SK-N-SH (cell line): ENCODE measurements at regions not wholly inside any gene's neighbourhood (a gene's known extent, or its start where the extent isn't known, plus 50 kb on each side); places are given as distances from the start of the nearest gene placed in this dataset.

Experiments used
- CTCF ChIA-PET: fragments of 300-600, 350-600 bp; formaldehyde crosslinking; extraction: SDS; loops from one replicate; lab custom pipeline; 2021; lab: Yijun Ruan, JAX
- POLR2A ChIA-PET: fragments of 350-600 bp; sonication (Branson Sonifier 250); formaldehyde crosslinking; extraction: SDS; loops from one replicate; lab custom pipeline; 2020; ENCODE audit warnings: antibody characterized with exemption, inconsistent platforms; lab: Yijun Ruan, JAX
- DNase-seq: peaks from one replicate; pipeline ENCODE4 v3.0.0; 2012
- H2AFZ ChIP-seq: fragments of 200-600 bp; sonication (generic); 2 replicates; pipeline ENCODE4 v1.8.1; 2016; ENCODE audit warnings: antibody characterized with exemption, mild to moderate bottlenecking, low read depth
- H3F3A ChIP-seq: fragments of 200-600 bp; sonication (generic); replicated peaks from 2 replicates; pipeline ENCODE3; 2016; ENCODE audit warnings: antibody characterized with exemption, mild to moderate bottlenecking; ENCODE audit not compliant: insufficient read depth
- H3K27ac ChIP-seq, 2 experiments: fragments of 200-500 bp in 1 of 2; fragments of 200-600 bp in 1 of 2; sonication (Bioruptor generic) in 1 of 2; sonication (generic), shearing (Covaris generic) in 1 of 2; 2 replicates each; pipeline versions ENCODE4 v1.5.1 to v1.6.1; 2014 to 2016; ENCODE audit warnings: low read depth in 2 of 2, inconsistent platforms in 1 of 2, low read length in 1 of 2, mild to moderate bottlenecking in 1 of 2, mixed read lengths in 1 of 2
- H3K27me3 ChIP-seq: fragments of 200-600 bp; sonication (generic), shearing (Covaris generic); 2 replicates; pipeline ENCODE4 v1.6.1; 2016; ENCODE audit warnings: mixed run types; ENCODE audit not compliant: insufficient read depth
- H3K36me3 ChIP-seq, 2 experiments: fragments of 200-500 bp in 1 of 2; fragments of 200-600 bp in 1 of 2; sonication (Bioruptor generic) in 1 of 2; sonication (generic) in 1 of 2; replicated peaks in 1 of 2; 2 replicates each; pipeline versions ENCODE3 to v1.5.1; 2014 to 2016; ENCODE audit warnings: low read length in 1 of 2, mild to moderate bottlenecking in 1 of 2; ENCODE audit not compliant: insufficient read depth in 2 of 2, control insufficient read depth in 1 of 2
- H3K4me1 ChIP-seq, 2 experiments: fragments of 200-500 bp in 1 of 2; fragments of 200-600 bp in 1 of 2; sonication (Bioruptor generic) in 1 of 2; sonication (generic), shearing (Covaris generic) in 1 of 2; 2 replicates each; pipeline versions ENCODE4 v1.5.1 to v1.6.1; 2014 to 2016; ENCODE audit warnings: low read depth in 1 of 2, low read length in 1 of 2, mixed run types in 1 of 2; ENCODE audit not compliant: insufficient read depth in 2 of 2, control insufficient read depth in 1 of 2
- H3K4me2 ChIP-seq: fragments of 200-600 bp; sonication (generic), shearing (Covaris generic); 2 replicates; pipeline ENCODE4 v1.6.1; 2017; ENCODE audit warnings: mixed run types
- H3K4me3 ChIP-seq, 2 experiments: fragments of 200-500 bp in 1 of 2; fragments of 200-600 bp in 1 of 2; sonication (Bioruptor generic) in 1 of 2; sonication (generic), shearing (Covaris generic) in 1 of 2; 2 replicates each; pipeline versions ENCODE4 v1.5.1 to v1.8.1; 2014 to 2016; ENCODE audit warnings: low read depth in 2 of 2, inconsistent platforms in 1 of 2, low read length in 1 of 2, mild to moderate bottlenecking in 1 of 2, mixed read lengths in 1 of 2, moderate library complexity in 1 of 2
- H3K79me2 ChIP-seq: fragments of 200-600 bp; sonication (generic); 2 replicates; pipeline ENCODE4 v1.8.1; 2017; ENCODE audit warnings: mild to moderate bottlenecking; ENCODE audit not compliant: insufficient read depth
- H3K9ac ChIP-seq: fragments of 200-600 bp; sonication (generic); 2 replicates; pipeline ENCODE4 v1.6.1; 2017; ENCODE audit warnings: mixed run types
- H3K9me2 ChIP-seq: fragments of 200-600 bp; sonication (generic); 2 replicates; pipeline ENCODE4 v1.6.1; 2017; ENCODE audit warnings: mixed run types
- H3K9me3 ChIP-seq: fragments of 200-600 bp; sonication (generic); 2 replicates; pipeline ENCODE4 v1.6.1; 2017; ENCODE audit warnings: mixed run types, mild to moderate bottlenecking, moderate library complexity
- H4K20me1 ChIP-seq: fragments of 200-600 bp; sonication (generic); 2 replicates; pipeline ENCODE4 v1.6.1; 2017; ENCODE audit warnings: mild to moderate bottlenecking, mixed run types; ENCODE audit not compliant: insufficient read depth
- CHD2 ChIP-seq: fragments of 150-350 bp; IDR thresholded peaks from 2 replicates; pipeline ENCODE4 v1.6.1; 2018; ENCODE audit warnings: low read length; ENCODE audit not compliant: partially characterized antibody
- EZH2phosphoT487 ChIP-seq: fragments of 200-600 bp; sonication (generic); IDR thresholded peaks from 2 replicates; pipeline ENCODE4 v1.6.1; 2017; ENCODE audit warnings: low read depth, mixed run types, mild to moderate bottlenecking, antibody characterized with exemption, moderate library complexity, borderline replicate concordance
- FOSL2 ChIP-seq: IDR thresholded peaks from 2 replicates; pipeline ENCODE4 v1.4.0; 2012; ENCODE audit warnings: low read depth, mild to moderate bottlenecking, moderate library complexity, borderline replicate concordance
- FOXJ3 ChIP-seq: sonication (generic); formaldehyde crosslinking; IDR thresholded peaks from 2 replicates; pipeline ENCODE4 v1.5.1; 2020; ENCODE audit warnings: mild to moderate bottlenecking, missing genetic modification reagents
- GABPA ChIP-seq: IDR thresholded peaks from 2 replicates; pipeline ENCODE4 v1.4.0; 2012; ENCODE audit warnings: low read depth, mild to moderate bottlenecking
- GATA2 ChIP-seq: sonication (generic); formaldehyde crosslinking; IDR thresholded peaks from 2 replicates; pipeline ENCODE4 v1.5.0; 2020; ENCODE audit warnings: mild to moderate bottlenecking, missing genetic modification reagents
- JUND ChIP-seq: IDR thresholded peaks from 2 replicates; pipeline ENCODE4 v1.4.0; 2012
- MEF2A ChIP-seq: IDR thresholded peaks from 2 replicates; pipeline ENCODE4 v1.4.0; 2012; ENCODE audit warnings: low read depth, borderline replicate concordance
- RCOR1 ChIP-seq: fragments of 150-350 bp; IDR thresholded peaks from 2 replicates; pipeline ENCODE4 v1.6.1; 2017; ENCODE audit warnings: antibody characterized with exemption, low read length
- RFX5 ChIP-seq: IDR thresholded peaks from 2 replicates; pipeline ENCODE4 v1.6.1; 2012; ENCODE audit warnings: mild to moderate bottlenecking, improper control_type of control experiment, low read length
- SMC3 ChIP-seq: IDR thresholded peaks from 2 replicates; pipeline ENCODE4 v1.6.1; 2012; ENCODE audit warnings: low read depth, low read length, improper control_type of control experiment
- TAF1 ChIP-seq: IDR thresholded peaks from 2 replicates; pipeline ENCODE4 v1.6.1; 2012; ENCODE audit warnings: low read depth, mild to moderate bottlenecking, low read length, moderate library complexity, borderline replicate concordance
- USF2 ChIP-seq: fragments of 150-350 bp; IDR thresholded peaks from 2 replicates; pipeline ENCODE4 v1.6.1; 2017; ENCODE audit warnings: antibody characterized with exemption, low read length, low read depth, borderline replicate concordance
- WGBS: methylation state at CpG from one replicate; pipeline ENCODE4 v1.1.6; 2017; ENCODE audit warnings: low lambda C conversion rate; 5-methylcytosine and 5-hydroxymethylcytosine counted together
- TF ChIP-seq, protein P1 (sequence below): IDR thresholded peaks from 2 replicates; pipeline ENCODE4 v1.4.0; 2012; ENCODE audit warnings: low read depth, borderline replicate concordance
- TF ChIP-seq, protein P2 (sequence below): IDR thresholded peaks from 2 replicates; pipeline ENCODE4; 2012

GRCh38 chr22:49103314-49104059 is 724.2 kb downstream of the BRD1 start:
- peak; percentile 73 for DNase-seq
- no peaks in the 10 kb centered on the region for H4K20me1 ChIP-seq
- no peaks in the 10 kb centered on the region for H3K9me3 ChIP-seq
- H3K36me3 ChIP-seq: no peaks in the 10 kb centered on the region
- H3K4me2 ChIP-seq: no peak overlapping the region
- no peak overlapping the region for H3K4me3 ChIP-seq
- H3K9ac ChIP-seq: no peak overlapping the region
- peaks cover 0 to 29% of the 10 kb centered on the region in 2 experiments; a peak in 1 of 4 replicates for H3K4me1 ChIP-seq
- CTCF ChIA-PET: no interaction called here
- peaks cover 5% of the 10 kb centered on the region; the same call in 1 of the 2 replicates for H3K27me3 ChIP-seq
- H3K27ac ChIP-seq: peak overlapping the region in 1 of 2 experiments; percentile 58; a peak in 2 of 4 replicates
- POLR2A ChIA-PET: no interaction called here
- no peak overlapping the region for H2AFZ ChIP-seq
- WGBS: 13% methylated on average over 15 of the region's 15 CpGs
- no peaks in the 10 kb centered on the region for H3K9me2 ChIP-seq
- TF ChIP-seq FOSL2 (no peak), EZH2phosphoT487 (no peak), GATA2 (no peak), USF2 (no peak), MEF2A (no peak)
- H3K79me2 ChIP-seq: no peaks in the 10 kb centered on the region
- H3F3A ChIP-seq: no peaks in the 10 kb centered on the region

DNA sequence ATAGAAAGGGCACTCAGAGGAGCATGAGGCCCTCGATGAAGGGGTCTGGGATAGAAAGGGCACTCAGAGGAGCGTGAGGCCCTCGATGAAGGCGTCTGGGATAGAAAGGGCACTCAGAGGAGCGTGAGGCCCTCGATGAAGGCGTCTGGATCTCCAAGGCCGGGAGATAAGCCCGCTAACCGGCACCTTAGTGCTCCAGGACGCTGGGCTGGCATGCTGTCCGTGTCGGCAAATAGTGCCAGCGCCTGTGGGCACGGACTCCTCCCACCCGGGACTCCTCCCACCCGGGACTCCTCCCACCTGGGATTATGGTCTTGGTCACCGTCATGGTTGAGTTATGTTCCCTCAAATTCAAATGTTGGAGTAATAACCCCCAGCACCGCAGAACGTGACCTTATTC is 725.3 kb downstream of the BRD1 start:
- no peaks in the 10 kb centered on the region for H3K36me3 ChIP-seq
- peaks cover 0 to 27% of the 10 kb centered on the region in 2 experiments; a peak in 1 of 4 replicates for H3K4me1 ChIP-seq
- no peaks in the 10 kb centered on the region for H3F3A ChIP-seq
- TF ChIP-seq RFX5 (no peak), FOXJ3 (no peak)
- H3K4me3 ChIP-seq: no peak overlapping the region
- H3K4me2 ChIP-seq: no peak overlapping the region
- DNase-seq: no peak
- no peaks in the 10 kb centered on the region for H3K79me2 ChIP-seq
- H3K9me3 ChIP-seq: no peaks in the 10 kb centered on the region
- H3K27me3 ChIP-seq: peaks cover 5% of the 10 kb centered on the region; the same call in 1 of the 2 replicates
- H3K27ac ChIP-seq: no peak overlapping the region; a peak in 1 of 4 replicates
- H3K9me2 ChIP-seq: no peaks in the 10 kb centered on the region
- no peak overlapping the region for H3K9ac ChIP-seq
- 38% methylated on average over 17 of the region's 20 CpGs for WGBS
- no peaks in the 10 kb centered on the region for H4K20me1 ChIP-seq
- no peak overlapping the region for H2AFZ ChIP-seq
- ChIA-PET CTCF (no interaction called here), POLR2A (no interaction called here)

DNA sequence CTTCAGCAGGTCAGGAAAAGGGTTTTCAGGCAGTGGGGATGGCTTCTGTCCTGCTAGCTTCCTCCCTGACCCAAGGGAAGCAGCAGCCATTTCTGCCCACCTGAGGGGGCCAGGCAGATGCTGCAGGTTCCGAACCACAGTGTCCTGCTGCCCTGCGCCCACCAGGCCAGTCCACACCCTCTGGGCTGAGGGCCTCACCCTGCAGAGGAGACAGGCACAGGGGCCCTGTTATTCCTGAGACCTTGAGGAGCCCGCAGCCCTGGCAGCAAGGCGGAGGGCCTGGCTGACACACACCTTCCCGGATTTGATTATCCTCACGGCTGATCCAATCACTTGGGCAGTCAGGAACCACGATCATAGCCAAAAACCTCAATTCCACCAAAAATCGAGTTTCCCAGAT is 725.8 kb downstream of the BRD1 start:
- H3K4me3 ChIP-seq: no peak overlapping the region
- H3K79me2 ChIP-seq: no peaks in the 10 kb centered on the region
- H3F3A ChIP-seq: no peaks in the 10 kb centered on the region
- H3K9me3 ChIP-seq: no peaks in the 10 kb centered on the region
- H4K20me1 ChIP-seq: no peaks in the 10 kb centered on the region
- H2AFZ ChIP-seq: no peak overlapping the region
- 15% methylated on average over 4 of the region's 8 CpGs for WGBS
- H3K27me3 ChIP-seq: peaks cover 5% of the 10 kb centered on the region; the same call in 1 of the 2 replicates
- ChIA-PET POLR2A (no interaction called here), CTCF (no interaction called here)
- peaks cover 0 to 27% of the 10 kb centered on the region in 2 experiments; a peak in 1 of 4 replicates for H3K4me1 ChIP-seq
- no peaks in the 10 kb centered on the region for H3K9me2 ChIP-seq
- H3K4me2 ChIP-seq: no peak overlapping the region
- peak overlapping the region in 1 of 2 experiments; percentile 28; a peak in 1 of 4 replicates for H3K27ac ChIP-seq
- no peak for DNase-seq
- no peak for TF ChIP-seq JUND
- TF ChIP-seq GABPA: no peak
- TF ChIP-seq, protein P1, sequence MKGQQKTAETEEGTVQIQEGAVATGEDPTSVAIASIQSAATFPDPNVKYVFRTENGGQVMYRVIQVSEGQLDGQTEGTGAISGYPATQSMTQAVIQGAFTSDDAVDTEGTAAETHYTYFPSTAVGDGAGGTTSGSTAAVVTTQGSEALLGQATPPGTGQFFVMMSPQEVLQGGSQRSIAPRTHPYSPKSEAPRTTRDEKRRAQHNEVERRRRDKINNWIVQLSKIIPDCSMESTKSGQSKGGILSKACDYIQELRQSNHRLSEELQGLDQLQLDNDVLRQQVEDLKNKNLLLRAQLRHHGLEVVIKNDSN: no peak
- TF ChIP-seq, protein P2, sequence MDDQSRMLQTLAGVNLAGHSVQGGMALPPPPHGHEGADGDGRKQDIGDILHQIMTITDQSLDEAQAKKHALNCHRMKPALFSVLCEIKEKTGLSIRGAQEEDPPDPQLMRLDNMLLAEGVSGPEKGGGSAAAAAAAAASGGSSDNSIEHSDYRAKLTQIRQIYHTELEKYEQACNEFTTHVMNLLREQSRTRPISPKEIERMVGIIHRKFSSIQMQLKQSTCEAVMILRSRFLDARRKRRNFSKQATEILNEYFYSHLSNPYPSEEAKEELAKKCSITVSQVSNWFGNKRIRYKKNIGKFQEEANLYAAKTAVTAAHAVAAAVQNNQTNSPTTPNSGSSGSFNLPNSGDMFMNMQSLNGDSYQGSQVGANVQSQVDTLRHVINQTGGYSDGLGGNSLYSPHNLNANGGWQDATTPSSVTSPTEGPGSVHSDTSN: no peak
- no peak for TF ChIP-seq EZH2phosphoT487
- no peak for TF ChIP-seq RCOR1
- TF ChIP-seq SMC3: no peak
- no peak for TF ChIP-seq CHD2
- no peak for TF ChIP-seq TAF1
- H3K36me3 ChIP-seq: no peaks in the 10 kb centered on the region
- no peak overlapping the region for H3K9ac ChIP-seq
